SU-DHL-6 (cell line): ENCODE measurements at regions not wholly inside any gene's neighbourhood (a gene's known extent, or its start where the extent isn't known, plus 50 kb on each side); places are given as distances from the start of the nearest gene placed in this dataset.

ENCODE experiments used
- EZH2phosphoT487 ChIP-seq: fragments of 200-600 bp; sonication (generic), shearing (Covaris generic); conservative IDR thresholded peaks from 2 replicates; pipeline ENCODE4 v1.6.1; 2018; ENCODE audit warnings: mild to moderate bottlenecking, antibody characterized with exemption, low read length, moderate library complexity, mixed read lengths
- TF ChIP-seq, protein P1 (sequence below): fragments of 200-600 bp; sonication (generic); IDR thresholded peaks from one replicate; pipeline ENCODE4 v1.5.1; 2017; ENCODE audit warnings: antibody characterized with exemption, mild to moderate bottlenecking, low read length, moderate library complexity; ENCODE audit not compliant: insufficient read depth, poor library complexity, severe bottlenecking

GRCh38 chr3:88219138-88219792, 69.5 kb downstream of the C3orf38 start:
- TF ChIP-seq, protein P1, sequence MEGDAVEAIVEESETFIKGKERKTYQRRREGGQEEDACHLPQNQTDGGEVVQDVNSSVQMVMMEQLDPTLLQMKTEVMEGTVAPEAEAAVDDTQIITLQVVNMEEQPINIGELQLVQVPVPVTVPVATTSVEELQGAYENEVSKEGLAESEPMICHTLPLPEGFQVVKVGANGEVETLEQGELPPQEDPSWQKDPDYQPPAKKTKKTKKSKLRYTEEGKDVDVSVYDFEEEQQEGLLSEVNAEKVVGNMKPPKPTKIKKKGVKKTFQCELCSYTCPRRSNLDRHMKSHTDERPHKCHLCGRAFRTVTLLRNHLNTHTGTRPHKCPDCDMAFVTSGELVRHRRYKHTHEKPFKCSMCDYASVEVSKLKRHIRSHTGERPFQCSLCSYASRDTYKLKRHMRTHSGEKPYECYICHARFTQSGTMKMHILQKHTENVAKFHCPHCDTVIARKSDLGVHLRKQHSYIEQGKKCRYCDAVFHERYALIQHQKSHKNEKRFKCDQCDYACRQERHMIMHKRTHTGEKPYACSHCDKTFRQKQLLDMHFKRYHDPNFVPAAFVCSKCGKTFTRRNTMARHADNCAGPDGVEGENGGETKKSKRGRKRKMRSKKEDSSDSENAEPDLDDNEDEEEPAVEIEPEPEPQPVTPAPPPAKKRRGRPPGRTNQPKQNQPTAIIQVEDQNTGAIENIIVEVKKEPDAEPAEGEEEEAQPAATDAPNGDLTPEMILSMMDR = no peak
- TF ChIP-seq EZH2phosphoT487 = no peak
